Right atrium auricular region (tissue), 2 donors: ENCODE measurements at regions not wholly inside any gene's neighbourhood (a gene's known extent, or its start where the extent isn't known, plus 50 kb on each side); places are given as distances from the start of the nearest gene placed in this dataset.

Source experiments
- DNase-seq: peaks from one replicate; pipeline ENCODE4 v3.0.0-alpha.2; 2019; ENCODE audit warnings: low spot score
- H3K27ac ChIP-seq, 2 donors: fragments of 200-600 bp; sonication (generic); 1 replicate in 1 of 2; 2 replicates in 1 of 2; pipeline ENCODE4 v1.5.1; 2016 to 2019
- H3K27me3 ChIP-seq, 2 donors: fragments of 200-600 bp; sonication (generic); one replicate each; pipeline versions ENCODE4 v1.5.1 to v1.6.0; 2017 to 2019
- H3K36me3 ChIP-seq: fragments of 200-600 bp; sonication (generic); one replicate; pipeline ENCODE4 v1.5.1; 2016
- H3K4me1 ChIP-seq, 2 donors: fragments of 200-600 bp; sonication (generic); one replicate each; pipeline versions ENCODE4 v1.5.1 to v1.6.0; 2017 to 2019
- H3K4me3 ChIP-seq, 2 donors: fragments of 200-600 bp; sonication (generic); 1 replicate in 1 of 2; 2 replicates in 1 of 2; pipeline ENCODE4 v1.5.1; 2017 to 2019; ENCODE audit warnings: mild to moderate bottlenecking in 1 of 2, moderate library complexity in 1 of 2
- H3K9me3 ChIP-seq, 2 donors: fragments of 200-600 bp; sonication (generic); one replicate each; pipeline ENCODE4 v1.5.1; 2019
- TF ChIP-seq, protein P1 (sequence below), 2 donors: fragments of 200-600 bp; sonication (generic); IDR thresholded peaks; one replicate each; pipeline ENCODE4 v1.5.1; 2019; ENCODE audit warnings: antibody characterized with exemption in 2 of 2

DNA sequence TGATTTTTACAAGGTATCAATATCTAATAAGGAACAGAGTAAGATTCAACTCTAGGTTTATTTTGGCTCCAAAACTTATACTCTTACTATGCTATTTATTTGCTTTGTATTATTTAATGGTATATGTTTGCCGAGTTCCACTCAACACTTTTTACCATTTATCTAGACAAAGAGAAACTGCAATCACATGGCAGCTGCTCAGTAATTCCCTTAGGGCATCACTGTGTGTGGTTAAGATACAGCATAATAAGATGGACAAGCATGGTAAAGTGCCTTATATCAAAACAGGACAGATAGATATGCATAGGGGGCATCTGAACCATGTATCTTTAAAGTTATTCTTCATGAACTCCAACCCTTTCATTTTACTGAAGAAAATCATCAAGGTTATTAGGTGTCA, 483.0 kb upstream of the ID4 start:
- H3K27ac ChIP-seq = no peak overlapping the region
- TF ChIP-seq, protein P1, sequence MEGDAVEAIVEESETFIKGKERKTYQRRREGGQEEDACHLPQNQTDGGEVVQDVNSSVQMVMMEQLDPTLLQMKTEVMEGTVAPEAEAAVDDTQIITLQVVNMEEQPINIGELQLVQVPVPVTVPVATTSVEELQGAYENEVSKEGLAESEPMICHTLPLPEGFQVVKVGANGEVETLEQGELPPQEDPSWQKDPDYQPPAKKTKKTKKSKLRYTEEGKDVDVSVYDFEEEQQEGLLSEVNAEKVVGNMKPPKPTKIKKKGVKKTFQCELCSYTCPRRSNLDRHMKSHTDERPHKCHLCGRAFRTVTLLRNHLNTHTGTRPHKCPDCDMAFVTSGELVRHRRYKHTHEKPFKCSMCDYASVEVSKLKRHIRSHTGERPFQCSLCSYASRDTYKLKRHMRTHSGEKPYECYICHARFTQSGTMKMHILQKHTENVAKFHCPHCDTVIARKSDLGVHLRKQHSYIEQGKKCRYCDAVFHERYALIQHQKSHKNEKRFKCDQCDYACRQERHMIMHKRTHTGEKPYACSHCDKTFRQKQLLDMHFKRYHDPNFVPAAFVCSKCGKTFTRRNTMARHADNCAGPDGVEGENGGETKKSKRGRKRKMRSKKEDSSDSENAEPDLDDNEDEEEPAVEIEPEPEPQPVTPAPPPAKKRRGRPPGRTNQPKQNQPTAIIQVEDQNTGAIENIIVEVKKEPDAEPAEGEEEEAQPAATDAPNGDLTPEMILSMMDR (IDR thresholded peaks at IDR 0.05) = no peak
- no peaks in the 10 kb centered on the region for H3K27me3 ChIP-seq
- H3K4me3 ChIP-seq = no peak overlapping the region
- H3K36me3 ChIP-seq = no peaks in the 10 kb centered on the region
- peaks cover 0 to under 1% of the 10 kb centered on the region in 2 donors for H3K4me1 ChIP-seq
- H3K9me3 ChIP-seq = peaks cover 0 to 6% of the 10 kb centered on the region in 2 donors
- DNase-seq = no peak

DNA sequence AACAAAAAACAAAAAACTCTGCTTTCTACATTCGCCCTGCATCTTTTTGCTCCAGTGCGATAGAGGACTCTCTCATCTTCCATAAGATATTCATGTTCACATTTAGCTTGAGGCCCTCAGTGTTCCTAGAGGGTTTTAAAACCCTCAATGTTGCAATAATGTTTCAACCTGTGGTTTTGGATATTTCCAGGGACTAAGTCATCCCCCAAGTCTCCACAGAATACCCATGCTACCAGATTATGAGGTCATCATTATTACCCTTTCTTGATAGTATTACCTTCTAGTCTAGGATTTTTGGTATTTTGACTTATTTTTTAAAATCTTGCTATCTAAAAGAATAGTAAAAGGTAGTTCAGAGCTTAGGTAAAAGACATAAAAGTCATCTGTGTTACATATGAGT, 480.5 kb upstream of the ID4 start:
- H3K36me3 ChIP-seq = no peaks in the 10 kb centered on the region
- DNase-seq = no peak
- TF ChIP-seq, protein P1 (IDR thresholded peaks at IDR 0.05) = no peak
- no peak overlapping the region for H3K4me3 ChIP-seq
- H3K4me1 ChIP-seq = peaks cover 0 to 5% of the 10 kb centered on the region in 2 donors
- no peaks in the 10 kb centered on the region for H3K27me3 ChIP-seq
- H3K9me3 ChIP-seq = no peaks in the 10 kb centered on the region
- no peak overlapping the region for H3K27ac ChIP-seq

DNA sequence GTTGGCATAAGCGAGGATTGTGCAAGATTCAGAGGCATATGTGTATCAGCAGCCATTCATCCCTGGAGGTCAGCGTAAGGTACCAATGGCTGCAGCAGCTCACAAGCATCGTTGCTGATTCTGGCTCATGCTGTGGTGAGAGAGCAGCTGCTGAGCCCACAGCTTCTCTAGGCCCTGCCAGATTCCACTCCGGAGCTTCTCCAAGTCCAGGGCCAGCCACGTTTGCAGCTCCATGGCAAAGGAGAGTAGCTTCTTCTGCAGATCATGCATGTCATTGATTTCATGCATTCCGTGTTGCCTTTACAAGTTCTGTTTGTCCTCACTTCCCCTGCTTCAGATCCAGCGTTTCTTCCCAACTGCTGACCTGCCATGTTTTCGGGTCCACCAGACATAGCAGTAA, 474.8 kb upstream of the ID4 start:
- H3K27me3 ChIP-seq = no peaks in the 10 kb centered on the region
- no peaks in the 10 kb centered on the region for H3K9me3 ChIP-seq
- no peak overlapping the region for H3K4me3 ChIP-seq

DNA sequence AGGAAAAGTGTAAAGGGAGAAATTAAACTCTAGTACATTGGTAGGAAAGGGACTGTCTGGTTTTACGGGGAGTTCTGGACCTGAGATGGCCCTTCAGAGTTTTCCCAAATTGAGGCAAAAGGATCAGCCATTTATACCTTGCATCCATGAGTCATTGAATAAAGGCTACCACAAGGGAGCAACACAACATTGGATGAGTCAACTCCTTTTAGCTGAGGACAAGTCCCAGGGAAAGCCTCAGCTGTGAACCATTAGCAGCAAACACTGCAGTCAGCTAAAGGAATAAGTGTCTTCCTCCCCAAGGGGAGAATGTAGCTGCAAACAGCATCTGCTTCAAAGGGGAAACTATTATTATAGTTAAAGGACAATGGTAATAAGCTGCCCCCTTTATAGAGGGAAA, 468.7 kb upstream of the ID4 start:
- Histone ChIP-seq H3K9me3 (peaks cover 0 to 7% of the 10 kb centered on the region in 2 donors), H3K27me3 (no peaks in the 10 kb centered on the region), H3K27ac (no peak overlapping the region), H3K4me3 (no peak overlapping the region), H3K36me3 (no peaks in the 10 kb centered on the region), H3K4me1 (no peaks in the 10 kb centered on the region)
- DNase-seq = no peak
- TF ChIP-seq, protein P1 (IDR thresholded peaks at IDR 0.05) = no peak

More for the DNA sequence above, 474.8 kb upstream of the ID4 start:
- TF ChIP-seq, protein P1 (IDR thresholded peaks at IDR 0.05) = no peak
- DNase-seq = no peak
- no peak overlapping the region for H3K27ac ChIP-seq
- H3K4me1 ChIP-seq = peaks cover 0 to 5% of the 10 kb centered on the region in 2 donors
- no peaks in the 10 kb centered on the region for H3K36me3 ChIP-seq

DNA sequence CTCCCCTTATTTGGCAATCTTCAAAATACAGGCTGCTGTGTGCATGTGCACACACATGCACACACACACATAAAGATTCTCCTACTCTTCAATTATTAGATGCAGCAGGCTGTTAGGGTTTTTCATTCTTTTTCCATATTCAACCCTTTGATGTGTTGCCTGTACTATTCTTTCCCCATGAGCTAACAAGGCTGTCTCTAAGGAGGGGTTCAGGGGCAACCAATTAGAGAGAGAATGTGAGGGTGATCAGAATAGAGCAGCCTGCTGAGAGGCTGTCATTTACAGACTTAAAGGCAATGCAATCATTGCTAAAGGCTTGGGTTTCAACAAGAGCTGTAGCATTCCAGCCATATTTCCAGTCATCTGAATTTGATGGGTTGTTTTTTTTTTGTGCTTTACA, 467.4 kb upstream of the ID4 start:
- DNase-seq = no peak
- Histone ChIP-seq H3K4me1 (no peaks in the 10 kb centered on the region), H3K36me3 (no peaks in the 10 kb centered on the region), H3K27ac (no peak overlapping the region), H3K27me3 (no peaks in the 10 kb centered on the region), H3K9me3 (peaks cover 0 to 7% of the 10 kb centered on the region in 2 donors), H3K4me3 (no peak overlapping the region)
- TF ChIP-seq, protein P1 (IDR thresholded peaks at IDR 0.05) = no peak

DNA sequence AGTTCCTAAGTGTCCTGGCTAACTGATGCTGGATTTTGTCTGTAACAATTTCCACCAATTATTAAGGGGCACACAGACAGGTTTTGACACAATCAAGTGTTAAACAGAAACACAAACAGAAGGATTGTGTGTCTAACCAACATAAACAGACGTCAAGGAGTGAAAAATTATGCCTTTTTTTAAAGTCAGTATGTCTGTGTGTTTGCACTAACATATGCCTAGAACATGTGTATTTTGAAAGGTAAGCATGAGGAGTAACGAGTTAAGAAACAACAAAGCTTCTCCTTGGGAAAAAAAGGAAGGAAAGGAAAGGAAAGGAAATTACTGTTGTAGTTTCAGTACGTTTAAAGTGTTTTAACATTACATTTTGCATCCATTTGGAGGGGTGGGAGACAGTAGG, 466.3 kb upstream of the ID4 start:
- no peaks in the 10 kb centered on the region for H3K4me1 ChIP-seq
- no peak overlapping the region for H3K27ac ChIP-seq
- DNase-seq = no peak
- peaks cover 0 to 7% of the 10 kb centered on the region in 2 donors for H3K9me3 ChIP-seq
- H3K4me3 ChIP-seq = no peak overlapping the region
- H3K27me3 ChIP-seq = no peaks in the 10 kb centered on the region
- TF ChIP-seq, protein P1 (IDR thresholded peaks at IDR 0.05) = no peak
- H3K36me3 ChIP-seq = no peaks in the 10 kb centered on the region
